GM23248 (cell line): ENCODE measurements at regions not wholly inside any gene's neighbourhood (a gene's known extent, or its start where the extent isn't known, plus 50 kb on each side); places are given as distances from the start of the nearest gene placed in this dataset.

Source experiments
- EZH2 ChIP-seq: fragments of 200-600 bp; sonication (generic); IDR thresholded peaks from 2 replicates; pipeline ENCODE4 v1.6.1; 2018; ENCODE audit warnings: antibody characterized with exemption, mild to moderate bottlenecking; ENCODE audit not compliant: insufficient read depth, poor library complexity, severe bottlenecking
- EZH2phosphoT487 ChIP-seq: fragments of 200-600 bp; sonication (generic); IDR thresholded peaks from 2 replicates; pipeline ENCODE4 v1.6.1; 2018; ENCODE audit warnings: antibody characterized with exemption, moderate library complexity, mild to moderate bottlenecking, low read depth; ENCODE audit not compliant: insufficient read depth

GRCh38 chr14:61891810-61892209 lies 129.6 kb downstream of the SNAPC1 start:
- TF ChIP-seq EZH2 (no peak), EZH2phosphoT487 (no peak)
